ENCODE measurements at regions not wholly inside any gene's neighbourhood (a gene's known extent, or its start where the extent isn't known, plus 50 kb on each side); places are given as distances from the start of the nearest gene placed in this dataset.
A peak's percentile ranks its signal among the peaks of the same experiment; 100 is the strongest.

DNA sequence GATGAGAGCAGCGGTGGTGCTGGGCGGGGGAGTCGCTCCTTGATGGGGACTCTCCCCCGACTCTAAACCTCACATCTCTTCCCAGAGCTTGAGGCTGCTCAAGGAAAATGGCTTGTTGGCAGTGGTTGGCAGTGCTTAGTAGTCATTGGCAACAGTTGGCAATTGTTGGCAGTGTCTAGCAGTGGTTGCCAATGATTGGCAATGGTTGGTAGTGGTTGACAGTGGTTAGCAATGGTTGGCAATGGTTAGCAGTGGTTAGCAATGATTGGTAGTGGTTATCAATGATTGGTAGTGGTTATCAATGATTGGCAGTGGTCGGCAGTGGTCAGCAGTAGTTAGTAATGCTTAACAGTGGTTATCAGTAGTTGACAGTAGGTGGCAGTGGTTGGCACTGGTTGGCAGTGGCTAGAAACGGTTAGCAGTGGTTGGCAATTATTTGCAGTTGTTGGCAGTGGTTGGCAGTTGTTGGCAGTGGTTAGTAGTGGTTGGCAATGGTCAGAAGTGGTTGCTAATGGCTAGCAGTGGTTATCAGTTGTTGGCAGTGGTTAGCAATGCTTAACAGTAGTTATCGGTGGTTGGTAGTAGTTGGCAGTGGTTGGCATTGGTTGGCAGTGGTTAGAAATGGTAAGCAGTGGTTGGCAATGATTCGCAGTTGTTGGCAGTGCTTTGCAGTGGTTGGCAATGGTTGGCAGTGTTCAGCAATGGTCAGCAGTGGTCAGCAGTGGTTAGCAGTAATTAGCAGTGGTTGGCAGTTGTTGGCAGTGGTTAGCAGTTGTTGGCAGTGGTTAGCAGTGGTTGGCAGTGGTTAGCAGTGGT, 85.4 kb upstream of the OTOS start:
- Mint-ChIP-seq H3K27ac (no peak overlapping the region), H3K36me3 (no peaks in the 10 kb centered on the region), H3K9me3 (peaks cover 3 to 13% (median 3%) of the 10 kb centered on the region in 3 donors), H3K4me3 (no peak overlapping the region), H3K4me1 (no peaks in the 10 kb centered on the region), H3K27me3 (peaks cover 41 to 46% of the 10 kb centered on the region in 2 donors)
- no peaks in the 10 kb centered on the region for H3K36me3 ChIP-seq (ENCODE audit: control insufficient read depth in 2 of 2, extremely low read depth in 1 of 2, insufficient read depth in 1 of 2, low read length in 1 of 2)
- H3K27ac ChIP-seq (ENCODE audit: low read length) = no peak overlapping the region
- POLR2A ChIA-PET = no interaction called here
- H3K4me3 ChIP-seq (ENCODE audit: control insufficient read depth in 1 of 2, extremely low read depth in 1 of 2, low read length in 1 of 2) = no peak overlapping the region
- ATAC-seq (replicated peaks in 1 of 4) (no peak), DNase-seq (peak in 2 of 35 experiments; percentile 4 to 6)
- H3K4me1 ChIP-seq (ENCODE audit: control insufficient read depth in 1 of 2, extremely low read depth in 1 of 2, insufficient read depth in 2 of 2, low read length in 2 of 2) = no peaks in the 10 kb centered on the region
- CTCF ChIA-PET = no interaction called here
- no peaks in the 10 kb centered on the region for H3K9me3 ChIP-seq
- H3K27me3 ChIP-seq (replicated peaks in 1 of 2; ENCODE audit: control insufficient read depth in 2 of 2, extremely low read depth in 1 of 2, insufficient read depth in 2 of 2, low read length in 1 of 2) = peaks cover 0 to 45% of the 10 kb centered on the region in 2 experiments
- 81% methylated on average over 4 of the region's 8 CpGs for WGBS (ENCODE audit: insufficient coverage)

GRCh38 chr2:240226672-240227537, 86.4 kb upstream of the OTOS start:
- peaks cover 0 to 52% of the 10 kb centered on the region in 2 experiments for H3K27me3 ChIP-seq (replicated peaks in 1 of 2; ENCODE audit: control insufficient read depth in 2 of 2, extremely low read depth in 1 of 2, insufficient read depth in 2 of 2, low read length in 1 of 2)
- ATAC-seq (replicated peaks in 1 of 4) = no peak
- no peaks in the 10 kb centered on the region for H3K4me1 ChIP-seq (ENCODE audit: control insufficient read depth in 1 of 2, extremely low read depth in 1 of 2, insufficient read depth in 2 of 2, low read length in 2 of 2)
- H3K36me3 Mint-ChIP-seq = no peaks in the 10 kb centered on the region
- H3K4me1 Mint-ChIP-seq = no peaks in the 10 kb centered on the region
- CTCF ChIA-PET = no interaction called here
- no peak overlapping the region for H3K4me3 ChIP-seq (ENCODE audit: control insufficient read depth in 1 of 2, extremely low read depth in 1 of 2, low read length in 1 of 2)
- H3K9me3 Mint-ChIP-seq = peaks cover 3 to 13% (median 3%) of the 10 kb centered on the region in 3 donors
- H3K27me3 Mint-ChIP-seq = peaks cover 43 to 46% of the 10 kb centered on the region in 2 donors
- H3K36me3 ChIP-seq (ENCODE audit: control insufficient read depth in 2 of 2, extremely low read depth in 1 of 2, insufficient read depth in 1 of 2, low read length in 1 of 2) = no peaks in the 10 kb centered on the region
- peak in 3 of 35 experiments; percentile 3 to 14 (median 7) for DNase-seq
- no peaks in the 10 kb centered on the region for H3K9me3 ChIP-seq
- H3K27ac Mint-ChIP-seq = no peak overlapping the region
- no peak overlapping the region for H3K4me3 Mint-ChIP-seq
- POLR2A ChIA-PET = no interaction called here
- WGBS (ENCODE audit: insufficient coverage) = 90% methylated on average over 6 of the region's 8 CpGs
- H3K27ac ChIP-seq (ENCODE audit: low read length) = no peak overlapping the region

- Mint-ChIP-seq H3K4me3 (no peak overlapping the region), H3K4me1 (no peaks in the 10 kb centered on the region), H3K27ac (no peak overlapping the region), H3K27me3 (peaks cover 38 to 39% of the 10 kb centered on the region in 2 donors), H3K36me3 (no peaks in the 10 kb centered on the region), H3K9me3 (peaks cover 3 to 13% (median 3%) of the 10 kb centered on the region in 3 donors)
- Histone ChIP-seq H3K27ac (ENCODE audit: low read length) (no peak overlapping the region), H3K36me3 (ENCODE audit: control insufficient read depth in 2 of 2, extremely low read depth in 1 of 2, insufficient read depth in 1 of 2, low read length in 1 of 2) (no peaks in the 10 kb centered on the region), H3K27me3 (replicated peaks in 1 of 2; ENCODE audit: control insufficient read depth in 2 of 2, extremely low read depth in 1 of 2, insufficient read depth in 2 of 2, low read length in 1 of 2) (peaks cover 0 to 59% of the 10 kb centered on the region in 2 experiments), H3K4me3 (ENCODE audit: control insufficient read depth in 1 of 2, extremely low read depth in 1 of 2, low read length in 1 of 2) (no peak overlapping the region), H3K4me1 (ENCODE audit: control insufficient read depth in 1 of 2, extremely low read depth in 1 of 2, insufficient read depth in 2 of 2, low read length in 2 of 2) (peaks cover 0 to 6% of the 10 kb centered on the region in 2 experiments), H3K9me3 (no peaks in the 10 kb centered on the region)
- WGBS (ENCODE audit: insufficient coverage) = 83% methylated on average over 11 of the region's 14 CpGs
- DNase-seq (peak in 1 of 35 experiments; percentile 6), ATAC-seq (replicated peaks in 1 of 4) (no peak)
- CTCF ChIA-PET = no interaction called here
- POLR2A ChIA-PET = no interaction called here
These were observed 87.3 kb upstream of the OTOS start for GRCh38 chr2:240227538-240228428.

DNA sequence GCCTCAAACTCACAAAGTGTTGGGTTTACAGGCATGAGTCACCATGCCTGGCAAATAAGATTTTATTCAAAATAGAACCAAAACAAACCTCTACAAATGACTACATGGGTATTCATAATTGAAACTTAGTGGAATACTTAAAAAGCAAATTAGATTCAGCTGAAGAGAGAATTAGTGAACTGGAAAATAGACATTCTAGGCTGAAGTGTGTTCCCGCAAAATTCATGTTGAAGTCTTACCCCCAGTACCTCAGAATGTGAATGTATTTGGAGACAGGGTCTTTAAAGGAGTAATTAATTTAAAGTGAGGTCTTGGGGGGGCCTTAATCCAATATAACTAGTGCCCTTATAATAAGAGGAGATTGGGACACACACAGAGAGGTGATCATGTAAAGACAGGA, 88.5 kb upstream of the OTOS start:
- ATAC-seq (replicated peaks in 1 of 4) = no peak
- ChIA-PET POLR2A (no interaction called here), CTCF (no interaction called here)
- peaks cover 0 to 2% (median 0%) of the 10 kb centered on the region in 3 donors for H3K4me1 Mint-ChIP-seq
- peaks cover 3 to 13% (median 3%) of the 10 kb centered on the region in 3 donors for H3K9me3 Mint-ChIP-seq
- peaks cover 0 to 19% of the 10 kb centered on the region in 2 experiments for H3K4me1 ChIP-seq (ENCODE audit: control insufficient read depth in 1 of 2, extremely low read depth in 1 of 2, insufficient read depth in 2 of 2, low read length in 2 of 2)
- H3K4me3 ChIP-seq (ENCODE audit: control insufficient read depth in 1 of 2, extremely low read depth in 1 of 2, low read length in 1 of 2) = no peak overlapping the region
- H3K4me3 Mint-ChIP-seq = no peak overlapping the region
- H3K27me3 ChIP-seq (replicated peaks in 1 of 2; ENCODE audit: control insufficient read depth in 2 of 2, extremely low read depth in 1 of 2, insufficient read depth in 2 of 2, low read length in 1 of 2) = peaks cover 0 to 61% of the 10 kb centered on the region in 2 experiments
- DNase-seq = no peak
- H3K36me3 Mint-ChIP-seq = no peaks in the 10 kb centered on the region
- no peaks in the 10 kb centered on the region for H3K36me3 ChIP-seq (ENCODE audit: control insufficient read depth in 2 of 2, extremely low read depth in 1 of 2, insufficient read depth in 1 of 2, low read length in 1 of 2)
- no peak overlapping the region for H3K27ac Mint-ChIP-seq
- peaks cover 27 to 28% of the 10 kb centered on the region in 2 donors for H3K27me3 Mint-ChIP-seq
- no peak overlapping the region for H3K27ac ChIP-seq (ENCODE audit: low read length)
- no CpG with 5 or more reads among the region's 1 CpG for WGBS (ENCODE audit: insufficient coverage)
- H3K9me3 ChIP-seq = no peaks in the 10 kb centered on the region

GRCh38 chr2:240229603-240230235, 89.3 kb upstream of the OTOS start:
- no peak overlapping the region for H3K4me3 ChIP-seq (ENCODE audit: control insufficient read depth in 1 of 2, extremely low read depth in 1 of 2, low read length in 1 of 2)
- H3K27ac ChIP-seq (ENCODE audit: low read length) = no peak overlapping the region
- ATAC-seq (replicated peaks in 1 of 4) = no peak
- H3K9me3 Mint-ChIP-seq = peaks cover 3 to 13% (median 3%) of the 10 kb centered on the region in 3 donors
- H3K4me3 Mint-ChIP-seq = no peak overlapping the region
- WGBS (ENCODE audit: insufficient coverage) = 68% methylated on average over 5 of the region's 5 CpGs
- no peak overlapping the region for H3K27ac Mint-ChIP-seq
- H3K4me1 ChIP-seq (ENCODE audit: control insufficient read depth in 1 of 2, extremely low read depth in 1 of 2, insufficient read depth in 2 of 2, low read length in 2 of 2) = peaks cover 0 to 20% of the 10 kb centered on the region in 2 experiments
- H3K36me3 ChIP-seq (ENCODE audit: control insufficient read depth in 2 of 2, extremely low read depth in 1 of 2, insufficient read depth in 1 of 2, low read length in 1 of 2) = no peaks in the 10 kb centered on the region
- no peaks in the 10 kb centered on the region for H3K9me3 ChIP-seq
- CTCF ChIA-PET = no interaction called here
- H3K27me3 ChIP-seq (replicated peaks in 1 of 2; ENCODE audit: control insufficient read depth in 2 of 2, extremely low read depth in 1 of 2, insufficient read depth in 2 of 2, low read length in 1 of 2) = peaks cover 0 to 64% of the 10 kb centered on the region in 2 experiments
- peaks cover 20 to 21% of the 10 kb centered on the region in 2 donors for H3K27me3 Mint-ChIP-seq
- no peak for DNase-seq
- H3K4me1 Mint-ChIP-seq = peaks cover 0 to 6% (median 0%) of the 10 kb centered on the region in 3 donors
- POLR2A ChIA-PET = no interaction called here
- H3K36me3 Mint-ChIP-seq = no peaks in the 10 kb centered on the region
